ENCODE measurements at regions not wholly inside any gene's neighbourhood (a gene's known extent, or its start where the extent isn't known, plus 50 kb on each side); places are given as distances from the start of the nearest gene placed in this dataset.
"Not testable (repeated sequence)": the region's sequence is repeated elsewhere in the genome, so short reads cannot be mapped to it uniquely, and the experiment has no call there.

DNA sequence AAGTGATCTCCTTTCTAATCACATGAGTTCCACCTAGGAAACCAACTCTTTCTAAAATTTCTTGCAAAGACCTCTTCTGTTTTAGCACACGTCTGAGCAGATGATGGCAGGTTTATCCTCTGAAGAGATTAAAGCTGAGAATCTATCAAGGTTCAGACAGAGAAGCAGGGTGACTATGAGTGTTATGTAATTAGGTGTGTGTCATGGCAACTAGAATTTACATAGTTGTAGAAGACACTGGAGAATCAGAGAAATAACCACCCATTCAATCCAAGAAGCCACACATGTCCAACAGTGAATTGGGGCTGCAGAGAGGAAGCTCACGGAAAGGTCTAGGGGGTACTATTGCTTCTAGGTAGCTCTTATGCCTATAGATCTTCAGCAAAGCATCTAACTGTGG, 600.5 kb downstream of the PYDC2 start:
- Histone ChIP-seq H3K27ac (ENCODE audit: low read depth in 1 of 2, low read length in 1 of 2) (no peak overlapping the region), H3K9ac (ENCODE audit: insufficient read depth in 1 of 2, low read length in 2 of 2) (no peak overlapping the region), H3K4me3 (no peak overlapping the region), H3K27me3 (ENCODE audit: control insufficient read depth in 3 of 3, insufficient read depth in 3 of 3, low read length in 2 of 3) (no peaks in the 10 kb centered on the region), H3K36me3 (ENCODE audit: control insufficient read depth in 4 of 4, insufficient read depth in 4 of 4, low read length in 4 of 4) (no peaks in the 10 kb centered on the region), H3K4me1 (ENCODE audit: control insufficient read depth in 5 of 5, insufficient read depth in 5 of 5, low read length in 5 of 5) (no peaks in the 10 kb centered on the region), H3K9me3 (ENCODE audit: control insufficient read depth in 4 of 4, insufficient read depth in 3 of 4, low read length in 3 of 4) (no peaks in the 10 kb centered on the region)
- 88 to 92% methylated on average over 2 of the region's 2 CpGs for WGBS, 2 donors
- TF ChIP-seq CTCF (IDR thresholded peaks at IDR 0.05; ENCODE audit: control extremely low read depth, extremely low read depth) = no peak
- DNase-seq (no peak), ATAC-seq (ENCODE audit: insufficient read depth, low FRiP score) (no peak)

- H3K36me3 ChIP-seq (ENCODE audit: control insufficient read depth in 4 of 4, insufficient read depth in 4 of 4, low read length in 4 of 4) = no peaks in the 10 kb centered on the region
These were observed 601.2 kb downstream of the PYDC2 start for GRCh38 chr3:192062186-192062585.

DNA sequence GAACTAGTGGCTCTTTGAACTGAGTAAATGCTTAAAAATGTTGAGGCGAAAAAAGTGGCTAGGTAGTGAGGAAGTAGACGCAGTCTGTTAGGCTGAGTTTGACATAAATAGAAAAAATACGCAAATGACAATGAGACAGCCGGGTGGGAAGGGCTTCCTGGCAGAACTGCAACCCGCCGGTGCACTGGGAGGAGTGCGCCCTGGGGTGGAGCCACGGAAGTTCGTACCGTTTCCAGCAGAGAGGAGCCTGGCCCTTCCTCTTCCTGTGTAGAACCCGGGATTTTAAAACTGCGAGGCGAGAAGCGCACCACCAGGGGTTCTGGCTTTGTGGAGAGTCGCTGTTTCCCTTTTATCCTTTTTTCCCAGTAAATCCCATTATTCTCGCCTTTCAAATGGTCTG, 602.6 kb downstream of the PYDC2 start:
- no peak for ATAC-seq (ENCODE audit: insufficient read depth, low FRiP score)
- 34 to 70% methylated on average over 15 to 16 of the region's 16 CpGs for WGBS, 2 donors
- no peaks in the 10 kb centered on the region for H3K27me3 ChIP-seq (ENCODE audit: control insufficient read depth in 3 of 3, insufficient read depth in 3 of 3, low read length in 2 of 3)
- no peak overlapping the region for H3K4me3 ChIP-seq
- no peaks in the 10 kb centered on the region for H3K9me3 ChIP-seq (ENCODE audit: control insufficient read depth in 4 of 4, insufficient read depth in 3 of 4, low read length in 3 of 4)
- TF ChIP-seq CTCF (IDR thresholded peaks at IDR 0.05; ENCODE audit: control extremely low read depth, extremely low read depth) = no peak
- H3K36me3 ChIP-seq (ENCODE audit: control insufficient read depth in 4 of 4, insufficient read depth in 4 of 4, low read length in 4 of 4) = no peaks in the 10 kb centered on the region
- DNase-seq = peak in 2 of 3 donors; percentile 6 to 15
- no peaks in the 10 kb centered on the region for H3K4me1 ChIP-seq (ENCODE audit: control insufficient read depth in 5 of 5, insufficient read depth in 5 of 5, low read length in 5 of 5)
- H3K27ac ChIP-seq (ENCODE audit: low read depth in 1 of 2, low read length in 1 of 2) = no peak overlapping the region
- H3K9ac ChIP-seq (ENCODE audit: insufficient read depth in 1 of 2, low read length in 2 of 2) = no peak overlapping the region

More at GRCh38 chr3:192062186-192062585, 601.2 kb downstream of the PYDC2 start:
- Histone ChIP-seq H3K27me3 (ENCODE audit: control insufficient read depth in 3 of 3, insufficient read depth in 3 of 3, low read length in 2 of 3) (no peaks in the 10 kb centered on the region), H3K4me3 (no peak overlapping the region), H3K27ac (ENCODE audit: low read depth in 1 of 2, low read length in 1 of 2) (no peak overlapping the region), H3K9me3 (ENCODE audit: control insufficient read depth in 4 of 4, insufficient read depth in 3 of 4, low read length in 3 of 4) (no peaks in the 10 kb centered on the region), H3K4me1 (ENCODE audit: control insufficient read depth in 5 of 5, insufficient read depth in 5 of 5, low read length in 5 of 5) (no peaks in the 10 kb centered on the region), H3K9ac (ENCODE audit: insufficient read depth in 1 of 2, low read length in 2 of 2) (no peak overlapping the region)
- no peak for TF ChIP-seq CTCF (IDR thresholded peaks at IDR 0.05; ENCODE audit: control extremely low read depth, extremely low read depth)
- WGBS, 2 donors = 51 to 90% methylated on average over 3 of the region's 3 CpGs
- ATAC-seq (ENCODE audit: insufficient read depth, low FRiP score) = no peak
- no peak for DNase-seq

GRCh38 chr3:192064959-192065358, 604.0 kb downstream of the PYDC2 start:
- no peak overlapping the region for H3K27ac ChIP-seq (ENCODE audit: low read depth in 1 of 2, low read length in 1 of 2)
- H3K4me3 ChIP-seq = no peak overlapping the region
- H3K36me3 ChIP-seq (ENCODE audit: control insufficient read depth in 4 of 4, insufficient read depth in 4 of 4, low read length in 4 of 4) = no peaks in the 10 kb centered on the region
- WGBS, 2 donors = 85 to 86% methylated on average over 1 of the region's 1 CpG
- no peak overlapping the region for H3K9ac ChIP-seq (ENCODE audit: insufficient read depth in 1 of 2, low read length in 2 of 2)
- H3K4me1 ChIP-seq (ENCODE audit: control insufficient read depth in 5 of 5, insufficient read depth in 5 of 5, low read length in 5 of 5) = no peaks in the 10 kb centered on the region
- no peak for ATAC-seq (ENCODE audit: insufficient read depth, low FRiP score)
- H3K9me3 ChIP-seq (ENCODE audit: control insufficient read depth in 4 of 4, insufficient read depth in 3 of 4, low read length in 3 of 4) = no peaks in the 10 kb centered on the region
- no peak for TF ChIP-seq CTCF (IDR thresholded peaks at IDR 0.05; ENCODE audit: control extremely low read depth, extremely low read depth)
- DNase-seq = no peak
- H3K27me3 ChIP-seq (ENCODE audit: control insufficient read depth in 3 of 3, insufficient read depth in 3 of 3, low read length in 2 of 3) = no peaks in the 10 kb centered on the region

GRCh38 chr3:192066253-192066652, 605.3 kb downstream of the PYDC2 start:
- not testable (repeated sequence) for H3K27ac ChIP-seq (ENCODE audit: low read depth in 1 of 2, low read length in 1 of 2); H3K4me1 ChIP-seq (ENCODE audit: control insufficient read depth in 5 of 5, insufficient read depth in 5 of 5, low read length in 5 of 5); DNase-seq; H3K27me3 ChIP-seq (ENCODE audit: control insufficient read depth in 3 of 3, insufficient read depth in 3 of 3, low read length in 2 of 3); H3K36me3 ChIP-seq (ENCODE audit: control insufficient read depth in 4 of 4, insufficient read depth in 4 of 4, low read length in 4 of 4); H3K4me3 ChIP-seq; H3K9me3 ChIP-seq (ENCODE audit: control insufficient read depth in 4 of 4, insufficient read depth in 3 of 4, low read length in 3 of 4); ATAC-seq (ENCODE audit: insufficient read depth, low FRiP score); H3K9ac ChIP-seq (ENCODE audit: insufficient read depth in 1 of 2, low read length in 2 of 2)
- 95 to 97% methylated on average over 14 of the region's 14 CpGs for WGBS, 2 donors
